WTC11 (cell line): ENCODE measurements at regions not wholly inside any gene's neighbourhood (a gene's known extent, or its start where the extent isn't known, plus 50 kb on each side); places are given as distances from the start of the nearest gene placed in this dataset.

Experiments
- ATAC-seq: fragments of 200-7000 bp; cut with Tn5 transposase; 2 replicates; pipeline ENCODE4 v1.10.0; 2021; ENCODE audit warnings: mild to moderate bottlenecking, moderate library complexity
- CTCF ChIA-PET: fragments of 300-600 bp; sonication (Branson Sonifier 250); formaldehyde crosslinking; loops from one replicate; lab custom pipeline; 2021; ENCODE audit warnings: antibody characterized with exemption; lab: Charles Lee
- POLR2A ChIA-PET: fragments of 350-600 bp; sonication (Branson Sonifier 250); formaldehyde crosslinking; loops from one replicate; lab custom pipeline; 2021; ENCODE audit warnings: antibody characterized with exemption; lab: Charles Lee
- DNase-seq: peaks from one replicate; pipeline ENCODE4 v3.0.0; 2021; ENCODE audit warnings: low spot score
- H3K27ac Mint-ChIP-seq: 2 replicates; pipeline ENCODE4 v1.8.0; 2021; ENCODE audit warnings: mixed read lengths
- H3K27me3 Mint-ChIP-seq: 2 replicates; pipeline ENCODE4 v1.8.0; 2021; ENCODE audit warnings: low read depth, mild to moderate bottlenecking, moderate library complexity, mixed read lengths
- H3K36me3 Mint-ChIP-seq: 2 replicates; pipeline ENCODE4 v1.8.0; 2021; ENCODE audit warnings: mixed read lengths
- H3K4me1 Mint-ChIP-seq: 2 replicates; pipeline ENCODE4 v1.8.0; 2022; ENCODE audit warnings: mixed read lengths
- H3K4me3 Mint-ChIP-seq: 2 replicates; pipeline ENCODE4 v1.8.0; 2021; ENCODE audit warnings: mild to moderate bottlenecking, moderate library complexity, mixed read lengths
- H3K9me3 Mint-ChIP-seq: 2 replicates; pipeline ENCODE4 v1.8.0; 2021; ENCODE audit warnings: mixed read lengths
- ATF1 ChIP-seq: sonication (generic); formaldehyde crosslinking; IDR thresholded peaks from 2 replicates; pipeline ENCODE4 v1.8.1; 2023; ENCODE audit warnings: mild to moderate bottlenecking, moderate library complexity, missing genetic modification reagents
- CTCF ChIP-seq: fragments of 200-600 bp; IDR thresholded peaks from 2 replicates; pipeline ENCODE4 v1.8.0; 2022; ENCODE audit warnings: antibody characterized with exemption
- ERG ChIP-seq: fragments of 250-450 bp; sonication (Bioruptor Pico); IDR thresholded peaks from 2 replicates; pipeline ENCODE4 v1.8.0; 2021; ENCODE audit warnings: mild to moderate bottlenecking
- FOXJ3 ChIP-seq: sonication (generic); formaldehyde crosslinking; IDR thresholded peaks from 2 replicates; pipeline ENCODE4 v1.9.0; 2021; ENCODE audit warnings: missing genetic modification reagents, mild to moderate bottlenecking, borderline replicate concordance
- GABPB1 ChIP-seq: sonication (generic); formaldehyde crosslinking; IDR thresholded peaks from 2 replicates; pipeline ENCODE4 v1.8.1; 2023; ENCODE audit warnings: mild to moderate bottlenecking, missing genetic modification reagents
- GRHL2 ChIP-seq: fragments of 250-450 bp; sonication (Bioruptor Pico); IDR thresholded peaks from 2 replicates; pipeline ENCODE4 v1.8.0; 2022; ENCODE audit warnings: mild to moderate bottlenecking, moderate library complexity; ENCODE audit not compliant: insufficient replicate concordance, severe bottlenecking
- HMGA2 ChIP-seq: fragments of 250-450 bp; sonication (Bioruptor Pico); IDR thresholded peaks from 2 replicates; pipeline ENCODE4 v1.4.0; 2021; ENCODE audit warnings: mild to moderate bottlenecking, moderate library complexity
- IRF2 ChIP-seq: sonication (generic); formaldehyde crosslinking; IDR thresholded peaks from 2 replicates; pipeline ENCODE4 v1.8.0; 2022; ENCODE audit warnings: low read depth, missing genetic modification reagents, borderline replicate concordance
- KAT7 ChIP-seq: sonication (generic); formaldehyde crosslinking; IDR thresholded peaks from 2 replicates; pipeline ENCODE4 v1.8.1; 2023; ENCODE audit warnings: missing genetic modification reagents, mild to moderate bottlenecking, borderline replicate concordance
- MXD4 ChIP-seq: fragments of 250-450 bp; sonication (Bioruptor Pico); IDR thresholded peaks from 2 replicates; pipeline ENCODE4 v1.8.0; 2021; ENCODE audit warnings: mild to moderate bottlenecking, moderate library complexity, borderline replicate concordance
- NR1H2 ChIP-seq: sonication (generic); formaldehyde crosslinking; IDR thresholded peaks from 2 replicates; pipeline ENCODE4 v1.9.0; 2021; ENCODE audit warnings: mild to moderate bottlenecking, moderate library complexity, missing genetic modification reagents
- OVOL2 ChIP-seq: fragments of 250-450 bp; sonication (Bioruptor Pico); IDR thresholded peaks from 2 replicates; pipeline ENCODE4 v1.9.0; 2021; ENCODE audit warnings: mild to moderate bottlenecking, borderline replicate concordance
- PRRX2 ChIP-seq: fragments of 250-450 bp; sonication (Bioruptor Pico); IDR thresholded peaks from 2 replicates; pipeline ENCODE4 v1.8.0; 2021; ENCODE audit warnings: mild to moderate bottlenecking
- RORB ChIP-seq: fragments of 250-450 bp; sonication (Bioruptor Pico); IDR thresholded peaks from 2 replicates; pipeline ENCODE4 v1.9.0; 2021; ENCODE audit warnings: mild to moderate bottlenecking
- SP1 ChIP-seq: sonication (generic); formaldehyde crosslinking; conservative IDR thresholded peaks from 2 replicates; pipeline ENCODE4 v1.8.1; 2022; ENCODE audit warnings: missing genetic modification reagents
- TEAD1 ChIP-seq: sonication (generic); formaldehyde crosslinking; IDR thresholded peaks from 2 replicates; pipeline ENCODE4 v1.8.0; 2022; ENCODE audit warnings: mild to moderate bottlenecking, missing genetic modification reagents
- TP53 ChIP-seq: sonication (generic); formaldehyde crosslinking; IDR thresholded peaks from 2 replicates; pipeline ENCODE4 v1.8.1; 2023; ENCODE audit warnings: mild to moderate bottlenecking, missing genetic modification reagents
- USF1 ChIP-seq: sonication (generic); formaldehyde crosslinking; IDR thresholded peaks from 2 replicates; pipeline ENCODE4 v1.8.0; 2022; ENCODE audit warnings: mild to moderate bottlenecking, missing genetic modification reagents
- ZNF232 ChIP-seq: sonication (generic); formaldehyde crosslinking; IDR thresholded peaks from 2 replicates; pipeline ENCODE4 v1.8.0; 2022; ENCODE audit warnings: mild to moderate bottlenecking, missing genetic modification reagents
- ZNF317 ChIP-seq: sonication (generic); formaldehyde crosslinking; IDR thresholded peaks from 2 replicates; pipeline ENCODE4 v1.8.1; 2023; ENCODE audit warnings: low read depth, mild to moderate bottlenecking, moderate library complexity, missing genetic modification reagents, borderline replicate concordance
- TF ChIP-seq, protein P1 (sequence below): sonication (generic); formaldehyde crosslinking; IDR thresholded peaks from 2 replicates; pipeline ENCODE4 v1.8.0; 2023; ENCODE audit warnings: missing genetic modification reagents
- TF ChIP-seq, protein P2 (sequence below): sonication (generic); formaldehyde crosslinking; IDR thresholded peaks from 2 replicates; pipeline ENCODE4 v1.8.1; 2022; ENCODE audit warnings: low read depth, missing genetic modification reagents, borderline replicate concordance
- TF ChIP-seq, protein P3 (sequence below): sonication (generic); formaldehyde crosslinking; IDR thresholded peaks from 2 replicates; pipeline ENCODE4 v1.8.1; 2022; ENCODE audit warnings: mild to moderate bottlenecking, missing genetic modification reagents, moderate library complexity, borderline replicate concordance
- TF ChIP-seq, protein P4 (sequence below): sonication (generic); formaldehyde crosslinking; IDR thresholded peaks from 2 replicates; pipeline ENCODE4 v1.8.1; 2023; ENCODE audit warnings: mild to moderate bottlenecking, missing genetic modification reagents

DNA sequence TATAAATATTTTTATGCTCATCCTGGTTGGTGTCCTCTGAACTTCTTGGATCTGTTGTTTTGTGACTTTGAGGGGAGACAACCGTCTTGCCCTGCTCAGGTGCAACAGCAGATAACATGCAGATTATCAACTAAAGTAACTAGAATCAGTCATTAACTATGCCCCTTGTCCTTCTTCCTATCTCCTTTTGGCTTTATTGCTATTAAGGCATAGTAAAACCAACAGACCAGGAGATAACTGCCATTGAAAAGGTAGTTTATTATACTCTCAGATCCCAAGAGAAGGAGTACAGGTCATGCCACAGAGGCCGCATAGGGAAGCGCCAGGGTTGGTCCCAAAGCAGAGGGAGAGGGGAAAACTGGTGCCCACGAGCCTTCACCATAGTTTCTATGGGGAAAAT lies 418.2 kb downstream of the GJA1 start (continued):
- no peak for TF ChIP-seq TEAD1 (CRISPR knock-in tag)
- TF ChIP-seq, protein P1, sequence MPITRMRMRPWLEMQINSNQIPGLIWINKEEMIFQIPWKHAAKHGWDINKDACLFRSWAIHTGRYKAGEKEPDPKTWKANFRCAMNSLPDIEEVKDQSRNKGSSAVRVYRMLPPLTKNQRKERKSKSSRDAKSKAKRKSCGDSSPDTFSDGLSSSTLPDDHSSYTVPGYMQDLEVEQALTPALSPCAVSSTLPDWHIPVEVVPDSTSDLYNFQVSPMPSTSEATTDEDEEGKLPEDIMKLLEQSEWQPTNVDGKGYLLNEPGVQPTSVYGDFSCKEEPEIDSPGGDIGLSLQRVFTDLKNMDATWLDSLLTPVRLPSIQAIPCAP: no peak
- no peak for TF ChIP-seq MXD4
- TF ChIP-seq IRF2 (CRISPR knock-in tag): no peak
- no peak for TF ChIP-seq PRRX2 (CRISPR knock-in tag)
- TF ChIP-seq ZNF317 (CRISPR knock-in tag): no peak
- no peak for TF ChIP-seq CTCF

GRCh38 chr6:121855521-121855920 lies 420.1 kb downstream of the GJA1 start:
- ATAC-seq: no peak
- POLR2A ChIA-PET: no interaction called here
- H3K9me3 Mint-ChIP-seq: peaks cover 8% of the 10 kb centered on the region
- no peak for TF ChIP-seq FOXJ3 (CRISPR knock-in tag)
- no peak for TF ChIP-seq SP1 (CRISPR knock-in tag)
- no peak for TF ChIP-seq TEAD1 (CRISPR knock-in tag)
- TF ChIP-seq ERG (CRISPR knock-in tag): no peak
- TF ChIP-seq ATF1 (CRISPR knock-in tag): no peak
- TF ChIP-seq OVOL2 (CRISPR knock-in tag): no peak
- no peak for TF ChIP-seq GRHL2 (CRISPR knock-in tag)
- TF ChIP-seq TP53 (CRISPR knock-in tag): no peak
- TF ChIP-seq KAT7: no peak
- TF ChIP-seq HMGA2: no peak
- TF ChIP-seq NR1H2: no peak
- no peak for TF ChIP-seq RORB (CRISPR knock-in tag)
- no peak for TF ChIP-seq ZNF232 (CRISPR knock-in tag)
- no peak for TF ChIP-seq GABPB1 (CRISPR knock-in tag)
- TF ChIP-seq, protein P2, sequence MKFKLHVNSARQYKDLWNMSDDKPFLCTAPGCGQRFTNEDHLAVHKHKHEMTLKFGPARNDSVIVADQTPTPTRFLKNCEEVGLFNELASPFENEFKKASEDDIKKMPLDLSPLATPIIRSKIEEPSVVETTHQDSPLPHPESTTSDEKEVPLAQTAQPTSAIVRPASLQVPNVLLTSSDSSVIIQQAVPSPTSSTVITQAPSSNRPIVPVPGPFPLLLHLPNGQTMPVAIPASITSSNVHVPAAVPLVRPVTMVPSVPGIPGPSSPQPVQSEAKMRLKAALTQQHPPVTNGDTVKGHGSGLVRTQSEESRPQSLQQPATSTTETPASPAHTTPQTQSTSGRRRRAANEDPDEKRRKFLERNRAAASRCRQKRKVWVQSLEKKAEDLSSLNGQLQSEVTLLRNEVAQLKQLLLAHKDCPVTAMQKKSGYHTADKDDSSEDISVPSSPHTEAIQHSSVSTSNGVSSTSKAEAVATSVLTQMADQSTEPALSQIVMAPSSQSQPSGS: no peak
- TF ChIP-seq, protein P3, sequence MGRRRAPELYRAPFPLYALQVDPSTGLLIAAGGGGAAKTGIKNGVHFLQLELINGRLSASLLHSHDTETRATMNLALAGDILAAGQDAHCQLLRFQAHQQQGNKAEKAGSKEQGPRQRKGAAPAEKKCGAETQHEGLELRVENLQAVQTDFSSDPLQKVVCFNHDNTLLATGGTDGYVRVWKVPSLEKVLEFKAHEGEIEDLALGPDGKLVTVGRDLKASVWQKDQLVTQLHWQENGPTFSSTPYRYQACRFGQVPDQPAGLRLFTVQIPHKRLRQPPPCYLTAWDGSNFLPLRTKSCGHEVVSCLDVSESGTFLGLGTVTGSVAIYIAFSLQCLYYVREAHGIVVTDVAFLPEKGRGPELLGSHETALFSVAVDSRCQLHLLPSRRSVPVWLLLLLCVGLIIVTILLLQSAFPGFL (CRISPR knock-in tag): no peak
- no peak for TF ChIP-seq USF1 (CRISPR knock-in tag)
- TF ChIP-seq, protein P4, sequence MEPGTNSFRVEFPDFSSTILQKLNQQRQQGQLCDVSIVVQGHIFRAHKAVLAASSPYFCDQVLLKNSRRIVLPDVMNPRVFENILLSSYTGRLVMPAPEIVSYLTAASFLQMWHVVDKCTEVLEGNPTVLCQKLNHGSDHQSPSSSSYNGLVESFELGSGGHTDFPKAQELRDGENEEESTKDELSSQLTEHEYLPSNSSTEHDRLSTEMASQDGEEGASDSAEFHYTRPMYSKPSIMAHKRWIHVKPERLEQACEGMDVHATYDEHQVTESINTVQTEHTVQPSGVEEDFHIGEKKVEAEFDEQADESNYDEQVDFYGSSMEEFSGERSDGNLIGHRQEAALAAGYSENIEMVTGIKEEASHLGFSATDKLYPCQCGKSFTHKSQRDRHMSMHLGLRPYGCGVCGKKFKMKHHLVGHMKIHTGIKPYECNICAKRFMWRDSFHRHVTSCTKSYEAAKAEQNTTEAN (CRISPR knock-in tag): no peak
- TF ChIP-seq, all 79 proteins: peak for 0
- no peaks in the 10 kb centered on the region for H3K27me3 Mint-ChIP-seq
- no peak for DNase-seq
- H3K4me3 Mint-ChIP-seq: no peak overlapping the region
- peaks cover 43% of the 10 kb centered on the region for H3K4me1 Mint-ChIP-seq
- CTCF ChIA-PET: no interaction called here
- H3K27ac Mint-ChIP-seq: no peak overlapping the region
- peaks cover 4% of the 10 kb centered on the region; the same call in 1 of the 2 replicates for H3K36me3 Mint-ChIP-seq
